Erythroblast (primary cell): ENCODE measurements at regions not wholly inside any gene's neighbourhood (a gene's known extent, or its start where the extent isn't known, plus 50 kb on each side); places are given as distances from the start of the nearest gene placed in this dataset.
"Not testable (repeated sequence)": the region's sequence is repeated elsewhere in the genome, so short reads cannot be mapped to it uniquely, and the experiment has no call there.

Source experiments
- GATA1 ChIP-seq: IDR thresholded peaks from 2 replicates; pipeline ENCODE4 v1.6.1; 2011; ENCODE audit warnings: low read depth, mild to moderate bottlenecking, control low read depth, low read length, moderate library complexity
- POLR2A ChIP-seq: IDR thresholded peaks from 2 replicates; pipeline ENCODE4 v1.6.1; 2011; ENCODE audit warnings: mild to moderate bottlenecking, low read length

DNA sequence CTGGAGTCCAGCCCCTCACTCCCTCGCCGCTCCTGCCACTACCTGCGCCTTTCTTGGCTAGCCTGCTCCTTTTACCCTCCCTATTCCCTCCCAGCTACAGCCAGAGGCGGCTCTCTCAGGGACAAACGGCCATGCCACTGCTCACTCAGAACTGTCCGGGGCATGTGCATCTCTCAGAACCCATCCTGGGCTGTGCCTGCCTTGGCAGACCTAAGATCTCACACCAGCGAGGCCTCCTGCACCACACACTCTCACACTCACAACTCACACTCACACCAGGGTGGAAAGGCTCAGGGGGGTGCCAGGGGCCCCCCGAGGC, 180.3 kb downstream of the TMEM121 start:
- TF ChIP-seq POLR2A, GATA1: not testable (repeated sequence)
